Activated naive CD8-positive, alpha-beta T cell treated with anti-CD3 and anti-CD28 coated beads, Interleukin-2, amount 50 U/mL, for 24 hours (primary cell): ENCODE measurements at regions not wholly inside any gene's neighbourhood (a gene's known extent, or its start where the extent isn't known, plus 50 kb on each side); places are given as distances from the start of the nearest gene placed in this dataset.

Experiments used
- ATAC-seq: fragments of 150-1000 bp; cut with Tn5 transposase; one replicate; pipeline ENCODE4 v1.10.0; 2021
- DNase-seq: peaks from one replicate; pipeline ENCODE4 v3.0.0; 2021
- H3K27ac Mint-ChIP-seq: one replicate; pipeline ENCODE4 v1.8.0; 2021; ENCODE audit warnings: mild to moderate bottlenecking, mixed read lengths
- H3K27me3 Mint-ChIP-seq: one replicate; pipeline ENCODE4 v1.8.0; 2021; ENCODE audit warnings: mixed read lengths
- H3K36me3 Mint-ChIP-seq: one replicate; pipeline ENCODE4 v1.8.0; 2021; ENCODE audit warnings: low read depth, mixed read lengths
- H3K4me1 Mint-ChIP-seq: one replicate; pipeline ENCODE4 v1.8.0; 2021; ENCODE audit warnings: mixed read lengths
- H3K4me3 Mint-ChIP-seq: one replicate; pipeline ENCODE4 v1.8.0; 2021; ENCODE audit warnings: mild to moderate bottlenecking, moderate library complexity, mixed read lengths
- H3K9me3 Mint-ChIP-seq: one replicate; pipeline ENCODE4 v1.8.0; 2021; ENCODE audit warnings: mixed read lengths

DNA sequence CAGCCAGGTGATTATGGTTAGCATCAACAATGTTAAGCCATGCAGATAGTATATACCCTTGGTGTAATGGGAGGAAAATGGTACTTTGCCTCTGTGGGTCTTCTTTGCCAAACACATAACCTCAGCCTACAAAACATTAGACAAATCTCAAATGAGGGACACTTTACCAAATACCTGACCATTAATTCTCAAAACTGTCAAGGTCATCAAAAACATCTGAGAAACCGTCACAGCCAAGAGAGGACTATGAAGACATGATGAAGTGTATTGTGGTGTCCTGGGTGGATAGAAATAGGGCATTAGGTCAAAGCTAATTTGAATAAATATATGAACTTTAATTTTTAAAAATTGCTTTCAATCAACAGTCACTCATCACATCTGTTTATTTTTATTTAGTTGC, 1036.1 kb downstream of the AGBL1 start:
- Mint-ChIP-seq H3K4me1 (no peaks in the 10 kb centered on the region), H3K27me3 (no peaks in the 10 kb centered on the region), H3K27ac (no peak overlapping the region), H3K36me3 (no peaks in the 10 kb centered on the region), H3K4me3 (no peak overlapping the region), H3K9me3 (no peaks in the 10 kb centered on the region)
- ATAC-seq = no peak
- DNase-seq = no peak

DNA sequence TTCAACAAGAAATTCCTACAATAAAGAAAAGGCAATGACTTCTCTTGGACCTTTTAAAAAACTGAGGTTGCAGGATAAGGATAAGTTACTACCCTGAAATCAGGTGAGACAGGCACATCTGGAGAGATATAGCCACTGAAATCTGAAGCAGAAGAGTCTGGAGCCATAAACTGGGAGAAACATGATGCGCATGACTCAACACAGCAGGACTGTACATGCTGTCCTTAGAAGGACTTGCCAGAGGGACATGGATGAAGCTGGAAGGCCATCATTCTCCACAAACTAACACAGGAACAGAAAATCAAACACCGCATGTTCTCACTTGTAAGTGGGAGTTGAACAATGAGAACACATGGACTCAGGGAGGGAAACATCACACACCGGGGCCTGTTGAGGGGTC, 1020.2 kb downstream of the AGBL1 start:
- DNase-seq = no peak
- peaks cover 3% of the 10 kb centered on the region for H3K27me3 Mint-ChIP-seq
- no peak overlapping the region for H3K27ac Mint-ChIP-seq
- no peak overlapping the region for H3K4me3 Mint-ChIP-seq
- ATAC-seq = no peak
- no peaks in the 10 kb centered on the region for H3K36me3 Mint-ChIP-seq
- peaks cover 35% of the 10 kb centered on the region for H3K9me3 Mint-ChIP-seq
- no peaks in the 10 kb centered on the region for H3K4me1 Mint-ChIP-seq

DNA sequence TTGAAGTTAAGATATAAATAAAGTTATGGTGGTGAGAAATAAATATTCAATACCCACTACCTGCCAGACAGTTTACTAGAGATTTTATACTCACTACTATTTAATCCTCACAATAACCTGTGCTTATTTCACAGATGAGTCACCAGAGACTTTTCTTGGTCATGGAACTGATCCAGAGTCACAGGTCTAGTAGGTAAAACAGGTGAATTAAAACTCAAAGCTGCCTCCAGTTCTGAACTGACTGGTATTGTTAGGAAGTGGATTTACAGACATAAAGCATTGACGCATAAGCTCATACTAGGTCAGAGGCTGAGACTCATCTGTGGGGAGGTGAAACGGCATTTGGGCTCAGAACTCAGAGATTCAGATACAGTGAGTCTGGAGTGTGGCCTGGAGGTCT, 1009.9 kb downstream of the AGBL1 start:
- DNase-seq = no peak
- H3K27me3 Mint-ChIP-seq = peaks cover 6% of the 10 kb centered on the region
- no peaks in the 10 kb centered on the region for H3K36me3 Mint-ChIP-seq
- no peak overlapping the region for H3K4me3 Mint-ChIP-seq
- H3K4me1 Mint-ChIP-seq = no peaks in the 10 kb centered on the region
- ATAC-seq = no peak
- peaks cover 8% of the 10 kb centered on the region for H3K9me3 Mint-ChIP-seq
- H3K27ac Mint-ChIP-seq = no peak overlapping the region

DNA sequence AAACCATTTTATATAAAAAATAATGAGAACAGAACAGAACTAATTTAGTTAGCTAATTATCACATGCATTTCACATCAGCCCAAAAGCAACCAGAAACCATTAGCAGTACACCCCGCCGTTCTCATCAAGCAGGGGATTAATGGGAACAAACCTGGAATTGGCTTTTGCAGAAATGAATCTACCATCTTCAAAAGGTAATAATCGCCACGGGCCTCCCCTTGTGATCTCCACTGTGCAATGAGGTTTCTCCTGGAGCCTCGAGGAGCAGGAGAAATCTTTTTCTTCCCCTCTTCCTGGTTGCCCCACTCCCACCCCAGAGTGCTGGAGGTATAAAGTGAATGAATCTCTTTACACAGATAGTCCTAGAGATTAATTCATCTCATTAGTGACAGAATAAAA, 1003.5 kb downstream of the AGBL1 start:
- H3K27ac Mint-ChIP-seq = no peak overlapping the region
- ATAC-seq = no peak
- no peaks in the 10 kb centered on the region for H3K4me1 Mint-ChIP-seq
- peaks cover 5% of the 10 kb centered on the region for H3K9me3 Mint-ChIP-seq
- H3K27me3 Mint-ChIP-seq = peaks cover 2% of the 10 kb centered on the region
- DNase-seq = no peak
- H3K4me3 Mint-ChIP-seq = no peak overlapping the region
- no peaks in the 10 kb centered on the region for H3K36me3 Mint-ChIP-seq

DNA sequence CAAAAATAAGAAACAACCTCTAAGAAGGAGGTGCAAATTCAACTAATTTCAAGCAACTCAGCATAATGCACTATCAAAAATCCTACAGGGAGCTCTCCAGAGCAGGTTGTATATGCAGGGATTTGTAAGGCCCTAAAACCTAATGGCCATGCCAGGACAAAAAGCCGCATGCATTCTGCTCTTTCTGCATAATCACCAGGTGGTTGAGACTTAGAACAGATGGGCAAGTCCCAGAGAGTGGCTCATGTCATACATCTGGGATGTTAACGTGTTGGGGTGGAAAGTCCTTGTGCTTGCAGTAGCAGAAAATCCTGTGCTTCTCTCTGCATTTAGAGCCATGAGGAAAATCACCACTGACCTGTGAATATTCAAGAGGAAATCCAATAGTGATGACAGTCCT, 1002.9 kb downstream of the AGBL1 start:
- H3K4me3 Mint-ChIP-seq = no peak overlapping the region
- H3K27me3 Mint-ChIP-seq = peaks cover 2% of the 10 kb centered on the region
- DNase-seq (no peak), ATAC-seq (no peak)
- no peaks in the 10 kb centered on the region for H3K4me1 Mint-ChIP-seq
- H3K9me3 Mint-ChIP-seq = peaks cover 5% of the 10 kb centered on the region
- no peak overlapping the region for H3K27ac Mint-ChIP-seq
- H3K36me3 Mint-ChIP-seq = no peaks in the 10 kb centered on the region

DNA sequence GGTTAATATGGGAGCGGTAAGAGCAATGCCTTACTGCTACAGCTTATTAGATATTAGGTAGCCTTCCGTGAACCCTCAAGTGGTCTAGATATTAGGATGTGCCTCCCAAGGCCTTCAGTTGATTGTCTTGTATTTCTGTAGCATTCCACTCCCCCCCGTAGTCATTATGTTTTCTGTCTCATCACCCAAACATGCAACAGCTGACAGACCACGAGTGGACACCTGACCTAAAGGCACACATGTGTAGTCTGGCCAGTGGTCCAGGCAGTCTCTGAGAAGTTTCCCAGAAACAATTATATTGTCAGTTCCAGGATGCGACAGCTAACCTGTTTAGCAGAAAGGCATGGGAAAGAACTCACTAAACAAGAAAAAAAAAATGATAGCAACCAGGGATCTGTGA, 1000.9 kb downstream of the AGBL1 start:
- H3K27ac Mint-ChIP-seq = no peak overlapping the region
- peaks cover 5% of the 10 kb centered on the region for H3K9me3 Mint-ChIP-seq

More for the DNA sequence above, 1000.9 kb downstream of the AGBL1 start:
- H3K4me1 Mint-ChIP-seq = no peaks in the 10 kb centered on the region
- DNase-seq (no peak), ATAC-seq (no peak)
- no peaks in the 10 kb centered on the region for H3K36me3 Mint-ChIP-seq
- H3K4me3 Mint-ChIP-seq = no peak overlapping the region
- H3K27me3 Mint-ChIP-seq = peaks cover 2% of the 10 kb centered on the region
